ENCODE measurements at regions not wholly inside any gene's neighbourhood (a gene's known extent, or its start where the extent isn't known, plus 50 kb on each side); places are given as distances from the start of the nearest gene placed in this dataset.

- Histone ChIP-seq H3K27me3 (no peaks in the 10 kb centered on the region), H3K9me3 (peaks cover 5 to 30% (median 17%) of the 10 kb centered on the region in 4 donors), H3K4me1 (no peaks in the 10 kb centered on the region), H3K27ac (replicated peaks in 1 of 4) (no peak overlapping the region), H3K4me3 (no peak overlapping the region), H3K36me3 (no peaks in the 10 kb centered on the region)
- intact Hi-C loops (cut with DNase I): no loop called here
- TF ChIP-seq POLR2AphosphoS5 (IDR thresholded peaks at IDR 0.05) (no peak), CTCF (IDR thresholded peaks at IDR 0.05) (no peak), EP300 (IDR thresholded peaks at IDR 0.05) (no peak), POLR2A (IDR thresholded peaks at IDR 0.05; ENCODE audit: low read depth) (no peak)
- DNase-seq (ENCODE audit: extremely low spot score): no peak
- WGBS: 87% methylated on average over 3 of the region's 3 CpGs
These were observed 299.2 kb downstream of the TOX3 start for GRCh38 chr16:52247737-52248136.

GRCh38 chr16:52238710-52239109, 308.2 kb downstream of the TOX3 start:
- Histone ChIP-seq H3K27me3 (no peaks in the 10 kb centered on the region), H3K9me3 (no peaks in the 10 kb centered on the region), H3K4me1 (no peaks in the 10 kb centered on the region), H3K27ac (replicated peaks in 1 of 4) (no peak overlapping the region), H3K4me3 (no peak overlapping the region), H3K36me3 (no peaks in the 10 kb centered on the region)
- no peak for TF ChIP-seq EP300 (IDR thresholded peaks at IDR 0.05)
- no peak for TF ChIP-seq POLR2A (IDR thresholded peaks at IDR 0.05; ENCODE audit: low read depth)
- no peak for TF ChIP-seq CTCF (IDR thresholded peaks at IDR 0.05)
- no peak for TF ChIP-seq POLR2AphosphoS5 (IDR thresholded peaks at IDR 0.05)
- intact Hi-C loops (cut with DNase I): no loop called here
- no peak for DNase-seq (ENCODE audit: extremely low spot score)
- 80% methylated on average over 2 of the region's 2 CpGs for WGBS

GRCh38 chr16:52237823-52238222, 309.1 kb downstream of the TOX3 start:
- no peak overlapping the region for H3K27ac ChIP-seq (replicated peaks in 1 of 4)
- no peaks in the 10 kb centered on the region for H3K27me3 ChIP-seq
- no peak for TF ChIP-seq POLR2AphosphoS5 (IDR thresholded peaks at IDR 0.05)
- TF ChIP-seq CTCF (IDR thresholded peaks at IDR 0.05): no peak
- TF ChIP-seq EP300 (IDR thresholded peaks at IDR 0.05): no peak
- TF ChIP-seq POLR2A (IDR thresholded peaks at IDR 0.05; ENCODE audit: low read depth): no peak
- no peaks in the 10 kb centered on the region for H3K9me3 ChIP-seq
- WGBS: 87% methylated on average over 8 of the region's 9 CpGs
- intact Hi-C loops (cut with DNase I): no loop called here
- H3K36me3 ChIP-seq: no peaks in the 10 kb centered on the region
- no peak overlapping the region for H3K4me3 ChIP-seq
- no peaks in the 10 kb centered on the region for H3K4me1 ChIP-seq
- DNase-seq (ENCODE audit: extremely low spot score): no peak

GRCh38 chr16:52235186-52235585, 311.8 kb downstream of the TOX3 start:
- TF ChIP-seq POLR2AphosphoS5 (IDR thresholded peaks at IDR 0.05) (no peak), CTCF (IDR thresholded peaks at IDR 0.05) (no peak), POLR2A (IDR thresholded peaks at IDR 0.05; ENCODE audit: low read depth) (no peak), EP300 (IDR thresholded peaks at IDR 0.05) (no peak)
- intact Hi-C loops (cut with DNase I): no loop called here
- H3K36me3 ChIP-seq: no peaks in the 10 kb centered on the region
- DNase-seq (ENCODE audit: extremely low spot score): no peak
- H3K27ac ChIP-seq (replicated peaks in 1 of 4): no peak overlapping the region
- H3K4me1 ChIP-seq: no peaks in the 10 kb centered on the region
- H3K27me3 ChIP-seq: no peaks in the 10 kb centered on the region
- H3K9me3 ChIP-seq: no peaks in the 10 kb centered on the region
- H3K4me3 ChIP-seq: no peak overlapping the region

GRCh38 chr16:52234626-52235025, 312.3 kb downstream of the TOX3 start:
- no peaks in the 10 kb centered on the region for H3K36me3 ChIP-seq
- H3K27me3 ChIP-seq: no peaks in the 10 kb centered on the region
- WGBS: 87% methylated on average over 2 of the region's 2 CpGs
- TF ChIP-seq POLR2A (IDR thresholded peaks at IDR 0.05; ENCODE audit: low read depth) (no peak), EP300 (IDR thresholded peaks at IDR 0.05) (no peak), CTCF (IDR thresholded peaks at IDR 0.05) (no peak), POLR2AphosphoS5 (IDR thresholded peaks at IDR 0.05) (no peak)
- no peak for DNase-seq (ENCODE audit: extremely low spot score)
- H3K4me1 ChIP-seq: no peaks in the 10 kb centered on the region
- H3K27ac ChIP-seq (replicated peaks in 1 of 4): no peak overlapping the region
- intact Hi-C loops (cut with DNase I): no loop called here
- H3K9me3 ChIP-seq: no peaks in the 10 kb centered on the region
- no peak overlapping the region for H3K4me3 ChIP-seq
